HUES64 (cell line): ENCODE measurements at regions not wholly inside any gene's neighbourhood (a gene's known extent, or its start where the extent isn't known, plus 50 kb on each side); places are given as distances from the start of the nearest gene placed in this dataset.

Source experiments
- H3K27ac ChIP-seq: 2 replicates; pipeline ENCODE4 v1.7.0; 2013; ENCODE audit warnings: low read depth, low read length, inconsistent platforms
- H3K27me3 ChIP-seq: 2 replicates; pipeline ENCODE4 v1.6.1; 2013; ENCODE audit warnings: mild to moderate bottlenecking, low read length; ENCODE audit not compliant: insufficient read depth
- H3K36me3 ChIP-seq: 2 replicates; pipeline ENCODE4 v1.6.1; 2013; ENCODE audit warnings: mild to moderate bottlenecking, low read length; ENCODE audit not compliant: insufficient read depth
- H3K4me1 ChIP-seq: 2 replicates; pipeline ENCODE4 v1.6.1; 2013; ENCODE audit warnings: mild to moderate bottlenecking, low read length, moderate library complexity; ENCODE audit not compliant: insufficient read depth
- H3K4me3 ChIP-seq: 2 replicates; pipeline ENCODE4 v1.5.1; 2013; ENCODE audit warnings: mild to moderate bottlenecking, low read length, moderate library complexity
- H3K9ac ChIP-seq: 2 replicates; pipeline ENCODE4 v1.6.1; 2013; ENCODE audit warnings: mild to moderate bottlenecking, low read depth, low read length
- H3K9me3 ChIP-seq: 2 replicates; pipeline ENCODE4 v1.6.1; 2013; ENCODE audit warnings: low read depth, low read length; ENCODE audit not compliant: insufficient read depth
- WGBS: fragments of 150-250, 120-280 bp; methylation state at CpG from one replicate; pipeline ENCODE4 v1.1.7; 2013; ENCODE audit warnings: missing lambda C conversion rate; 5-methylcytosine and 5-hydroxymethylcytosine counted together

DNA sequence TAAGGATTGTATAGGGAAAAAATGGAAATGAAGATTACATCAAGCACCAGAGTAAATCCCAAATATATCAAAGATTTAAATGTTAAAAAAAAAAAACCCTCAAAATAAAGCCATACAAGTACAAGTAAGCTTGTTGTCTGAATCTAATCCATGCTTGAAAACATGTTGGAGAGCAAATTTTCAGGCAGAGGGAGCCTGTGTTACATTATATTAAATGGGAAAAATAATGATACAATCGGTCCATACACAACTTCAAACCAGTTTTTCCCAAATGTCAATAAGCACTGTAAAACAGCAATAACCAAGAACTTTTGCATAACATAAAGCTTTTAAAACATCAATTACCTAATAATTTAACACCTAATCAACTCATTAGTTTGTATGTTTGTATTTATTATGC is 949.4 kb upstream of the ADGRL4 start:
- H3K9me3 ChIP-seq: peaks cover 18% of the 10 kb centered on the region; the same call in 1 of the 2 replicates
- 92% methylated on average over 1 of the region's 1 CpG for WGBS
- no peak overlapping the region for H3K4me3 ChIP-seq
- no peaks in the 10 kb centered on the region for H3K4me1 ChIP-seq
- no peaks in the 10 kb centered on the region for H3K27me3 ChIP-seq
- H3K9ac ChIP-seq: no peak overlapping the region
- no peaks in the 10 kb centered on the region for H3K36me3 ChIP-seq
- no peak overlapping the region for H3K27ac ChIP-seq

DNA sequence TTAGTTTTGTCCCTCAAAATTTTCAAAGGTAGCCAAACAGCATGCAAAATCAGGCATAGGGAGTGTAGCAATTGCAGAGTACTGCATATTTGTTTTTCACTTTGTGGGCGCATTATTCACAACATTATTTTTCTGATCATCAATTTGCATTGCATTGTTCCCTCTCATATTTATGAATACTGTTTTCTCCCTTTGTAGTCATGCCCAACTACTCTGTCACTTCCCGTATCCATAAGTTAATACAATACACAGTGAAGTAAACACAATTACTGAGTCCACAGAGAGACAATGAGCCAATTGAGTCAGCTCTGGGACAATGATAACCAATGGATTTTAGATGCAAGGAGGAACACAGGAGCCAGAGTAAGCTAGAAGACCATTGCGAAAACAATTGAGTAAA is 944.0 kb upstream of the ADGRL4 start:
- H3K27me3 ChIP-seq: no peaks in the 10 kb centered on the region
- no peak overlapping the region for H3K4me3 ChIP-seq
- H3K9me3 ChIP-seq: peaks cover 3% of the 10 kb centered on the region; the same call in 1 of the 2 replicates
- H3K4me1 ChIP-seq: no peaks in the 10 kb centered on the region
- 100% methylated on average over 3 of the region's 3 CpGs for WGBS
- H3K27ac ChIP-seq: no peak overlapping the region
- H3K9ac ChIP-seq: no peak overlapping the region
- no peaks in the 10 kb centered on the region for H3K36me3 ChIP-seq

DNA sequence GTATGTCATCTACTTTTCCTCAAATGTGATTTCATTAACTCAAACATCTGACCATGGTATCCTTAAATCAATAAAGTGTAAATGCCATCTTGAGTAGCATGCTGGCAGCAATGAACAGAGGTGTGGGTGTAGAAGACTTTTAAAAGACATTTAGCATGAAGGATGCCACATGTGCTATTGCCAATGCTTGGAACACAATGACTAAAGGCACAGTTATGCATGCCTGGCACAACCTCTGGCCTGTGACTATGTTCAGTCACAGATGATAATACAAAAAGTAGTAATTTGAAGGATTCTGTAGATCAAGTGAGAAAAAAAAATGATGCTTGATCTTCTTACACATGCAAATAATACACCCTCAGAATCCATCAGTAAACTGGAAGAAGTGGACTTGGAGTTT is 938.9 kb upstream of the ADGRL4 start:
- Histone ChIP-seq H3K36me3 (no peaks in the 10 kb centered on the region), H3K4me3 (no peak overlapping the region), H3K27me3 (no peaks in the 10 kb centered on the region), H3K27ac (no peak overlapping the region), H3K4me1 (no peaks in the 10 kb centered on the region), H3K9ac (no peak overlapping the region), H3K9me3 (no peaks in the 10 kb centered on the region)

DNA sequence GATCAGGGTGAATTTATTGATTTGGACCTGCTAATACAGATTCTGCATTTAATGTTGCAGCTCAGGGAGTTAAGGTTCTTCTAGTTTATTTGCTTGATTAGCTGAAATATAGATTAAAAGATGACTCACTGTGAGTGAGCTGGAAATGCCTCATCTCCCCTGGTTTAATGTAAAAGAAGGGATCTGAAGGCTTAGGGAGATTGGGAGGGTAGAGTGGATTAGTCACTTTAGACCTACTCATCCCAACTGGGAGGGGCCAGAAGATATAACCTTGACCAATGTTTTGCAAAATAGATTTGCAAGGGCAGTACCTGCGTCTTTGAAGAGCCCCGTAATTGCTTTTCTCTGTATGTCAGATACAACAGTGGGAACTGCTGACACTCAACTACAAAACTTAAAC is 922.8 kb upstream of the ADGRL4 start:
- no peaks in the 10 kb centered on the region for H3K36me3 ChIP-seq
- peaks cover 3% of the 10 kb centered on the region for H3K9me3 ChIP-seq
- H3K9ac ChIP-seq: no peak overlapping the region
- no peak overlapping the region for H3K27ac ChIP-seq
- WGBS: 100% methylated on average over 2 of the region's 2 CpGs
- H3K27me3 ChIP-seq: no peaks in the 10 kb centered on the region
- H3K4me3 ChIP-seq: no peak overlapping the region
- no peaks in the 10 kb centered on the region for H3K4me1 ChIP-seq

DNA sequence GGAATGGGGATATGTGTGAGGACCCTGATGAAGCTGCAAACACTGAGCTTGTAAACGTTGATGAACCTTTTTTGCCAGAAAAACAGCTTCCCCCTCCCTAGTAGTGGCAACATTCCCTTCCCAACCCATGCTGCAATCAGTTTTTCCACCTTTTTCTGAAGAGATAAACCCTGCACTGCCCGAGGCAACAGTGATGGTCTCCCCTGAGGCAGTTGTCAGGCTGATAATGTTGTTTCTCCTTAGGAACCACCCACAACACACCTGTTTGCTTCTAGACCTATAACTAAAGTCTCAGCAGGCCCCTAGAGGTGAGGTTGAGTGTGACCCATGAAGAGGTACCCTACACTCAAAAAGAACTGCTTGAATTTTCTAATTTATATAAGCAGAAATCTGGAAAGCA is 922.4 kb upstream of the ADGRL4 start:
- 83% methylated on average over 2 of the region's 2 CpGs for WGBS
- Histone ChIP-seq H3K9ac (no peak overlapping the region), H3K4me1 (no peaks in the 10 kb centered on the region), H3K27me3 (no peaks in the 10 kb centered on the region), H3K27ac (no peak overlapping the region), H3K4me3 (no peak overlapping the region), H3K9me3 (peaks cover 7% of the 10 kb centered on the region), H3K36me3 (no peaks in the 10 kb centered on the region)

DNA sequence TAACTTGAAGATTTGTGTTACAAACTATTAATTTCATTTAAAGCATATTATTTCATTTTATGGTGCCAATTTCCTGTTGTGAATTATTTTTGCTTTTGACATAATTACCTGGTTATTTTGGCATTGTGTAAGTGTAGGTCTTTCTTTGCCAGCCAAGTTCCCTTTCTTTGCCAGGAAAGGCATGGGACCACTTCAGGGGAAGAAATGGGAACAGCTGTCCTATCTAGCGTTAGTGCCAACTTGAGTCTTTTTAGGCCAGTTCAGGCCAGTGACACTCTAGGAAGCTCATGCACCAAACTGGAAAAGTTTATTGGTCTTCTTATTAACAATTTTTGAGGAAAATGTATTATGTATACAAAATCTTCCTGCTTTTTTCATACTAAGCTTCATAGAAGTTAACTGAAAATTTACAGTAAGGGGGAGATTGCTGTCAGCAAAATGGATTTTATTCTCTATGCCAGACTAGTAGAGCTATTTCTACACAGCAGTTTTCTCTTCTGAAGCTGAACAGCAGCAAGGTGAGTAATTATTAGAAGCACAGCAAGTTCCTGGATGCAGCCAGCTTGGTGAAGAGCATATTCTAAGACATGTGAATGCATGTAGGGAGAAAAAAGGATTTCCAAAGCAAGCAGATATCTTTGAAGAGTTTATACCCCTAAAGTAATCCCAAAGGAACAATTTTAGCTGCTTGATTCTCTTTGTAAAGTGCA is 914.6 kb upstream of the ADGRL4 start:
- Histone ChIP-seq H3K9ac (no peak overlapping the region), H3K27me3 (no peaks in the 10 kb centered on the region), H3K27ac (no peak overlapping the region), H3K9me3 (peaks cover 16% of the 10 kb centered on the region), H3K4me3 (no peak overlapping the region), H3K36me3 (no peaks in the 10 kb centered on the region), H3K4me1 (no peaks in the 10 kb centered on the region)
- WGBS: 96% methylated on average over 1 of the region's 1 CpG

DNA sequence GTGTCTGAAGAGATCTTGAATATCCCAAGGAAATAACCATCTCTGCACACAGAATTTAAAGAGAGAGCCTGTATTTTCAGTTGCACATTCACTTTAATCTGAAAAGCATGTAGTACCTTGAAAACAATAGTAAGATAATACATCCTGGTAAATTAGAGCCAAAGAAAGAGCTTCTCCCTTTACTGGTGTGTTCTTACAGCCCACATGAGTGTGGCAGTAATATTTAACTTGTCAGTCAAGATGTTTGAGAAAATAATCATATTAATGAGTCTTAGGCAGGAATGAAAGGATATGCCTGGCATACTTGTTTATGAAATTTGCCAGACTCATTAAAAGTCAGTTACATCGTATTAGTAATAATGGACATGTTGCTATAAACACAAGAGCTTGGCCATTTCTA is 908.4 kb upstream of the ADGRL4 start:
- Histone ChIP-seq H3K4me1 (no peaks in the 10 kb centered on the region), H3K36me3 (no peaks in the 10 kb centered on the region), H3K9ac (no peak overlapping the region), H3K4me3 (no peak overlapping the region), H3K9me3 (0 out of 2 replicates have a peak, but pooled peaks cover 3% of the 10 kb centered on the region), H3K27ac (no peak overlapping the region), H3K27me3 (no peaks in the 10 kb centered on the region)
- 100% methylated on average over 1 of the region's 1 CpG for WGBS

DNA sequence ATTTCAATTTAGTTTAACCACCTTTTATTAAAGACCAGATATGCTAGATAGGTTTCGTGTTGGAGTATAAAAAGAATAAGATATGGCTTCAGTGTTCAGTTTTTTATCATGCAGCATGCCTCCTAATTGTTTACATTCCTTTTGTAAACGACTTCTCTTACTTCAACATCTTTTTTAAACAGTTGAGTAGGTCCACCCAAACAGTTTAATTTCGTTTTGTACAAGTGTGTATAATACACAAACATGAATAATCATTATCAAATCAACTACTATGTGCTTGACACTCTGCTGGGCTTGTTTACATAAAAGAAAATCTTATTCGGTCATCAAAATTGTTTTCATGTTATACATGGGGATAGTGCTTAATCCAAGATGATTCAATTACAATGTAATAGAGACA is 906.3 kb upstream of the ADGRL4 start:
- Histone ChIP-seq H3K9ac (no peak overlapping the region), H3K27me3 (no peaks in the 10 kb centered on the region), H3K4me3 (no peak overlapping the region), H3K36me3 (no peaks in the 10 kb centered on the region), H3K9me3 (0 out of 2 replicates have a peak, but pooled peaks cover 3% of the 10 kb centered on the region), H3K27ac (no peak overlapping the region), H3K4me1 (no peaks in the 10 kb centered on the region)
- WGBS: 89% methylated on average over 3 of the region's 4 CpGs

DNA sequence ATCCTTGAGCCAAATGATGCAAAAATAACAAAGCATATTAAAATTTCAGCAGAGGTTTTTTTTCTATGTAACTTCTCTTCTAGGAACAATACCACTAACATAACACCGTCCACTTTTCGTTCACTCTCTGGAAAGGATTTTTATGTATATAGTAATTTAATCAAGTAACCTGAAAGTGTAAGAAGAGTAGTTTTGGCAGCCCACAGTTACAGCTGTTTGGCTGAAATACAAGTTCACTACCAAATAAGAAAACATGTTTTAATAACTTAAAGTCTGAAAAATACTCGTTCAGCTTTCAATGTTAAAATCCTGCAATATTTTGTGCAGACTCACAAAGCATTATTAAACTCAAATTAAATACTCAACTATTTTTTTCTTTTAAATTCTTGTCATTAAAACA is 896.8 kb upstream of the ADGRL4 start:
- 95% methylated on average over 1 of the region's 3 CpGs for WGBS
- Histone ChIP-seq H3K4me1 (no peaks in the 10 kb centered on the region), H3K9me3 (peaks cover 3% of the 10 kb centered on the region; the same call in 1 of the 2 replicates), H3K9ac (no peak overlapping the region), H3K36me3 (no peaks in the 10 kb centered on the region), H3K27ac (no peak overlapping the region), H3K27me3 (no peaks in the 10 kb centered on the region), H3K4me3 (no peak overlapping the region)

DNA sequence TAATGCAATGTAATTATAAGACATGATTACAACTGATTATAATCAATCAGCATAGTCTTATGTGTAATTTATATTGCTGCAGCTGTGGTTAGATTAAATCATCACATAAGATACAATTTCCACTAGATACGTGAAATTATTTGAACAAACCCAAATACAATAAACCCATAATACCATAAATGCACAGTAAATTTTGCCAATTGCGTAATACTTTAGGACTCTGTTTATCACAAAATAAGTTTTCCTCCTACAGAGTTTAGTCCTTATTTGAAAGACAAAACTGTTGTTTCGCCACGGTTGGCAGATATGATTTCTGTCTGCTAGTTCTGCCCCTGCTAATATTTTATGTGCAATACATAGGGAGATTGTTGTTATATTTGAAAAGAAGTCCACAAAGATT is 895.9 kb upstream of the ADGRL4 start:
- Histone ChIP-seq H3K9ac (no peak overlapping the region), H3K9me3 (peaks cover 3% of the 10 kb centered on the region; the same call in 1 of the 2 replicates), H3K4me1 (no peaks in the 10 kb centered on the region), H3K27me3 (no peaks in the 10 kb centered on the region), H3K27ac (no peak overlapping the region), H3K36me3 (no peaks in the 10 kb centered on the region), H3K4me3 (no peak overlapping the region)
- 97% methylated on average over 4 of the region's 4 CpGs for WGBS

DNA sequence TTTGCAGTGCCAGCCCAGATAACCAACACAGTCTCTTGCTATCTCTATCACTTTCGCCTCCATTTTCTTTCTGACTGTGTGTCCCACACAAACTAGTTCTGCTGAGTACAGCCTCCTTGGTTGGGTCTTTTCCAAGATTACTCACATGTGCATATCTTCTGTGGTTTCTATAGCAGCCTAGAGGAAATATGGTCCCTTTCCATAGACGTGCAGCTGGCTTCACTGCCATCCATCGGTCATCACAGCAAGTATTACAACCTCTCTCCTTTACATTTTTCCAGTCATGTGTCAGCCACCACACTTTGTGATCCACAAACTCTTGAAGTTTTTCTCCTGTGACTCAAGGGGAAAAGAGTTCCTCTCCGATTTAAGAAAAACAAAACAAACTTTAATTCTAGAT is 893.4 kb upstream of the ADGRL4 start:
- H3K36me3 ChIP-seq: no peaks in the 10 kb centered on the region
- H3K4me1 ChIP-seq: no peaks in the 10 kb centered on the region
- no peak overlapping the region for H3K9ac ChIP-seq
- H3K9me3 ChIP-seq: peaks cover 3% of the 10 kb centered on the region; the same call in 1 of the 2 replicates
- WGBS: 96% methylated on average over 4 of the region's 4 CpGs
- no peak overlapping the region for H3K4me3 ChIP-seq
- no peak overlapping the region for H3K27ac ChIP-seq
- no peaks in the 10 kb centered on the region for H3K27me3 ChIP-seq

DNA sequence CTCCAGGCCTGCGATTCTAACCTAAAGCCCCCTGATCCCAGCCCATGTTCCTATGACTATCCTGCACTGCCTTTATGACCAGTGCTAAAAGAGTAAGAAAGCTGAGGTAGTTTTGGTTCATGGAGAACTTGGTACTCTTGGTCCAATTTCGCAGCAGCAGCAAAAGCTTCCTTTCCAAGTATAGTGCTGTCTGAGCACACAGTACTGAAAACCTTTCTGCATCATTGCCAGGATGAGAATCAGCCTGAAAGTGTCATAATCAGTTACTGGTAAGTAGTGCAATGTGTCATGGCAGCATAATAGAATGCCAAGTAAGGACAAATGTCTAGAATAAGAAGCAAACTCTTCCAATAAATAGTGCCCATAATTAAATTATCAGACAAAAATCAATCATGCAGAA is 889.6 kb upstream of the ADGRL4 start:
- WGBS: 89% methylated on average over 2 of the region's 2 CpGs
- Histone ChIP-seq H3K27ac (no peak overlapping the region), H3K27me3 (no peaks in the 10 kb centered on the region), H3K36me3 (no peaks in the 10 kb centered on the region), H3K9ac (no peak overlapping the region), H3K4me1 (no peaks in the 10 kb centered on the region), H3K9me3 (no peaks in the 10 kb centered on the region), H3K4me3 (no peak overlapping the region)
